ENCODE measurements at regions not wholly inside any gene's neighbourhood (a gene's known extent, or its start where the extent isn't known, plus 50 kb on each side); places are given as distances from the start of the nearest gene placed in this dataset.
"Not testable (repeated sequence)": the region's sequence is repeated elsewhere in the genome, so short reads cannot be mapped to it uniquely, and the experiment has no call there.

DNA sequence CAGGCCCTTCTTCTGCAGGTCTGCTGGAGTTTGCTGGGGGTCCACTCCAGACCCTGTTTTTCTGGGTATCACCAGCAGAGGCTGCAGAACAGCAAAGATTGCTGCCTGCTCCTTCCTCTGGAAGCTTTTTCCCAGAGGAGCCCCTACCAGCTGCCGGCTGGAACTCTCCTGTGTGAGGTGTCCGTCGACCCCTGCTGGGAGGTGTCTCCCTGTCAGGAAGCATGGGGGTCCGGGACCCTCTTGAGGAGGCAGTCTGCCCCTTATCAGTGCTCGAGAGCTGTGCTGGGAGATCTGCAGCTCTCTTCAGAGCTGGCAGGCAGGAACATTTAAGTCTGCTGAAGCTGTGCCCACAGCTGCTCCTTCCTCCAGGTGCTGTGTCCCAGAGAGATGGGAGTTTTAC, 1622.8 kb downstream of the KHDRBS2 start:
- TF ChIP-seq, protein P1, sequence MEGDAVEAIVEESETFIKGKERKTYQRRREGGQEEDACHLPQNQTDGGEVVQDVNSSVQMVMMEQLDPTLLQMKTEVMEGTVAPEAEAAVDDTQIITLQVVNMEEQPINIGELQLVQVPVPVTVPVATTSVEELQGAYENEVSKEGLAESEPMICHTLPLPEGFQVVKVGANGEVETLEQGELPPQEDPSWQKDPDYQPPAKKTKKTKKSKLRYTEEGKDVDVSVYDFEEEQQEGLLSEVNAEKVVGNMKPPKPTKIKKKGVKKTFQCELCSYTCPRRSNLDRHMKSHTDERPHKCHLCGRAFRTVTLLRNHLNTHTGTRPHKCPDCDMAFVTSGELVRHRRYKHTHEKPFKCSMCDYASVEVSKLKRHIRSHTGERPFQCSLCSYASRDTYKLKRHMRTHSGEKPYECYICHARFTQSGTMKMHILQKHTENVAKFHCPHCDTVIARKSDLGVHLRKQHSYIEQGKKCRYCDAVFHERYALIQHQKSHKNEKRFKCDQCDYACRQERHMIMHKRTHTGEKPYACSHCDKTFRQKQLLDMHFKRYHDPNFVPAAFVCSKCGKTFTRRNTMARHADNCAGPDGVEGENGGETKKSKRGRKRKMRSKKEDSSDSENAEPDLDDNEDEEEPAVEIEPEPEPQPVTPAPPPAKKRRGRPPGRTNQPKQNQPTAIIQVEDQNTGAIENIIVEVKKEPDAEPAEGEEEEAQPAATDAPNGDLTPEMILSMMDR (IDR thresholded peaks at IDR 0.05; ENCODE audit: low read length): not testable (repeated sequence)
- not testable (repeated sequence) for TF ChIP-seq EZH2phosphoT487 (IDR thresholded peaks at IDR 0.05; ENCODE audit: low read length); EZH2 (optimal IDR thresholded peaks at IDR 0.05; ENCODE audit: low read depth, low read length)
